ENCODE measurements at regions not wholly inside any gene's neighbourhood (a gene's known extent, or its start where the extent isn't known, plus 50 kb on each side); places are given as distances from the start of the nearest gene placed in this dataset.

- Mint-ChIP-seq H3K36me3 (ENCODE audit: low read depth) (no peaks in the 10 kb centered on the region), H3K4me1 (ENCODE audit: low read depth) (no peaks in the 10 kb centered on the region), H3K9me3 (peaks cover 7% of the 10 kb centered on the region), H3K27me3 (peaks cover 20% of the 10 kb centered on the region), H3K4me3 (no peak overlapping the region), H3K27ac (no peak overlapping the region)
Measured at GRCh38 chr2:134098321-134098720, 155.6 kb upstream of the MGAT5 start.

GRCh38 chr2:134099273-134099672, 154.6 kb upstream of the MGAT5 start:
- Mint-ChIP-seq H3K36me3 (ENCODE audit: low read depth) (no peaks in the 10 kb centered on the region), H3K27me3 (peaks cover 17% of the 10 kb centered on the region), H3K4me1 (ENCODE audit: low read depth) (peaks cover 3% of the 10 kb centered on the region)

GRCh38 chr2:134103196-134103595, 150.7 kb upstream of the MGAT5 start:
- no peaks in the 10 kb centered on the region for H3K36me3 Mint-ChIP-seq (ENCODE audit: low read depth)
- no peak overlapping the region for H3K27ac Mint-ChIP-seq
- no peak overlapping the region for H3K4me3 Mint-ChIP-seq
- H3K27me3 Mint-ChIP-seq: no peaks in the 10 kb centered on the region
- H3K9me3 Mint-ChIP-seq: no peaks in the 10 kb centered on the region
- H3K4me1 Mint-ChIP-seq (ENCODE audit: low read depth): peaks cover 12% of the 10 kb centered on the region

More at GRCh38 chr2:134099273-134099672, 154.6 kb upstream of the MGAT5 start:
- H3K9me3 Mint-ChIP-seq: peaks cover 7% of the 10 kb centered on the region
- no peak overlapping the region for H3K27ac Mint-ChIP-seq
- no peak overlapping the region for H3K4me3 Mint-ChIP-seq

GRCh38 chr2:134104754-134105153, 149.1 kb upstream of the MGAT5 start:
- H3K4me1 Mint-ChIP-seq (ENCODE audit: low read depth): peaks cover 12% of the 10 kb centered on the region
- H3K36me3 Mint-ChIP-seq (ENCODE audit: low read depth): no peaks in the 10 kb centered on the region
- H3K9me3 Mint-ChIP-seq: no peaks in the 10 kb centered on the region
- no peaks in the 10 kb centered on the region for H3K27me3 Mint-ChIP-seq
- no peak overlapping the region for H3K4me3 Mint-ChIP-seq
- H3K27ac Mint-ChIP-seq: no peak overlapping the region

- Mint-ChIP-seq H3K36me3 (ENCODE audit: low read depth) (no peaks in the 10 kb centered on the region), H3K9me3 (no peaks in the 10 kb centered on the region), H3K4me1 (ENCODE audit: low read depth) (peaks cover 12% of the 10 kb centered on the region), H3K4me3 (no peak overlapping the region), H3K27ac (no peak overlapping the region), H3K27me3 (no peaks in the 10 kb centered on the region)
Measured at GRCh38 chr2:134107402-134107801, 146.5 kb upstream of the MGAT5 start.

GRCh38 chr2:134108113-134108512, 145.8 kb upstream of the MGAT5 start:
- no peak overlapping the region for H3K4me3 Mint-ChIP-seq

GRCh38 chr2:134109246-134109645, 144.6 kb upstream of the MGAT5 start:
- H3K4me1 Mint-ChIP-seq (ENCODE audit: low read depth): peaks cover 9% of the 10 kb centered on the region
- H3K36me3 Mint-ChIP-seq (ENCODE audit: low read depth): no peaks in the 10 kb centered on the region
- H3K27ac Mint-ChIP-seq: no peak overlapping the region
- H3K9me3 Mint-ChIP-seq: no peaks in the 10 kb centered on the region
- no peak overlapping the region for H3K4me3 Mint-ChIP-seq
- no peaks in the 10 kb centered on the region for H3K27me3 Mint-ChIP-seq

More at GRCh38 chr2:134108113-134108512, 145.8 kb upstream of the MGAT5 start:
- Mint-ChIP-seq H3K27me3 (no peaks in the 10 kb centered on the region), H3K9me3 (no peaks in the 10 kb centered on the region), H3K4me1 (ENCODE audit: low read depth) (peaks cover 12% of the 10 kb centered on the region), H3K27ac (no peak overlapping the region), H3K36me3 (ENCODE audit: low read depth) (no peaks in the 10 kb centered on the region)

GRCh38 chr2:134109725-134110124, 144.1 kb upstream of the MGAT5 start:
- Mint-ChIP-seq H3K4me1 (ENCODE audit: low read depth) (peaks cover 4% of the 10 kb centered on the region), H3K27ac (no peak overlapping the region), H3K36me3 (ENCODE audit: low read depth) (no peaks in the 10 kb centered on the region), H3K4me3 (no peak overlapping the region), H3K9me3 (no peaks in the 10 kb centered on the region), H3K27me3 (no peaks in the 10 kb centered on the region)

- Mint-ChIP-seq H3K9me3 (no peaks in the 10 kb centered on the region), H3K4me1 (ENCODE audit: low read depth) (no peaks in the 10 kb centered on the region), H3K4me3 (no peak overlapping the region), H3K36me3 (ENCODE audit: low read depth) (no peaks in the 10 kb centered on the region), H3K27ac (no peak overlapping the region), H3K27me3 (no peaks in the 10 kb centered on the region)
Measured at GRCh38 chr2:134110532-134110931, 143.3 kb upstream of the MGAT5 start.

GRCh38 chr2:134117676-134118075, 136.2 kb upstream of the MGAT5 start:
- Mint-ChIP-seq H3K36me3 (ENCODE audit: low read depth) (no peaks in the 10 kb centered on the region), H3K4me1 (ENCODE audit: low read depth) (peaks cover 29% of the 10 kb centered on the region), H3K4me3 (no peak overlapping the region), H3K9me3 (no peaks in the 10 kb centered on the region), H3K27me3 (no peaks in the 10 kb centered on the region), H3K27ac (no peak overlapping the region)

GRCh38 chr2:134118279-134119116, 135.4 kb upstream of the MGAT5 start:
- no peaks in the 10 kb centered on the region for H3K36me3 Mint-ChIP-seq (ENCODE audit: low read depth)

GRCh38 chr2:134119117-134119712, 134.7 kb upstream of the MGAT5 start:
- peak overlapping the region; percentile 91 for H3K27ac Mint-ChIP-seq

More at GRCh38 chr2:134118279-134119116, 135.4 kb upstream of the MGAT5 start:
- Mint-ChIP-seq H3K4me3 (peak overlapping the region; percentile 93), H3K9me3 (no peaks in the 10 kb centered on the region), H3K27me3 (no peaks in the 10 kb centered on the region), H3K27ac (peak overlapping the region; percentile 52), H3K4me1 (ENCODE audit: low read depth) (peaks cover 37% of the 10 kb centered on the region)

GRCh38 chr2:134119713-134120405, 134.0 kb upstream of the MGAT5 start:
- peak overlapping the region; percentile 93 for H3K4me3 Mint-ChIP-seq
- H3K4me1 Mint-ChIP-seq (ENCODE audit: low read depth): peaks cover 51% of the 10 kb centered on the region
- H3K36me3 Mint-ChIP-seq (ENCODE audit: low read depth): no peaks in the 10 kb centered on the region
- peak overlapping the region; percentile 91 for H3K27ac Mint-ChIP-seq
- H3K9me3 Mint-ChIP-seq: no peaks in the 10 kb centered on the region
- no peaks in the 10 kb centered on the region for H3K27me3 Mint-ChIP-seq

More at GRCh38 chr2:134119117-134119712, 134.7 kb upstream of the MGAT5 start:
- Mint-ChIP-seq H3K4me3 (peak overlapping the region; percentile 93), H3K4me1 (ENCODE audit: low read depth) (peaks cover 44% of the 10 kb centered on the region), H3K36me3 (ENCODE audit: low read depth) (no peaks in the 10 kb centered on the region), H3K9me3 (no peaks in the 10 kb centered on the region), H3K27me3 (no peaks in the 10 kb centered on the region)

GRCh38 chr2:134120406-134120732, 133.5 kb upstream of the MGAT5 start:
- Mint-ChIP-seq H3K4me3 (peak overlapping the region; percentile 93), H3K4me1 (ENCODE audit: low read depth) (peaks cover 56% of the 10 kb centered on the region), H3K9me3 (no peaks in the 10 kb centered on the region), H3K36me3 (ENCODE audit: low read depth) (no peaks in the 10 kb centered on the region), H3K27ac (no peak overlapping the region), H3K27me3 (no peaks in the 10 kb centered on the region)
